Erythroblast (primary cell): ENCODE measurements at regions not wholly inside any gene's neighbourhood (a gene's known extent, or its start where the extent isn't known, plus 50 kb on each side); places are given as distances from the start of the nearest gene placed in this dataset.

Source experiments
- DNase-seq, 2 experiments: peaks; one replicate each; lab custom pipeline; 2025; lab: John Stamatoyannopoulos, UW
- GATA1 ChIP-seq: IDR thresholded peaks from 2 replicates; pipeline ENCODE4 v1.6.1; 2011; ENCODE audit warnings: low read depth, mild to moderate bottlenecking, control low read depth, low read length, moderate library complexity
- POLR2A ChIP-seq: IDR thresholded peaks from 2 replicates; pipeline ENCODE4 v1.6.1; 2011; ENCODE audit warnings: mild to moderate bottlenecking, low read length

DNA sequence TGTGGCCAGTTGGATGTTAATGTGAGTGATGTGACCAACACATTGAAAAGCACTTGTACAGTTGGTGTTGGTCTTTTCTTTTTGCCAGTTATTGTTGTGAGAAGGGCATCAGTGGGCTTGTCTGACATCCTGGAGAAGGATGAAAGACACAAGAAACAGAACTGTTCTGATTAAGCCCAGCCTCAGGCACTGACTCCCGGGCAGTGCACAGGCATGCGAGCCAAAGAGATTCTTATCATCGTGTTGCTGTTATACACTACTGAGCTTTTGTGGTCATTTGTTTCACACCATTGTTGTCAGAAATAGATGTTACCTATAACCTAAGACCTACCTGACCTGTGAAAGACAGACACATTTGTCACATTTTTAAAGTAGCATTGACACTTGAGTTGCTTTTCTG, 236.8 kb upstream of the CA10 start:
- no peak for TF ChIP-seq POLR2A
- no peak for TF ChIP-seq GATA1
- DNase-seq = no peak

DNA sequence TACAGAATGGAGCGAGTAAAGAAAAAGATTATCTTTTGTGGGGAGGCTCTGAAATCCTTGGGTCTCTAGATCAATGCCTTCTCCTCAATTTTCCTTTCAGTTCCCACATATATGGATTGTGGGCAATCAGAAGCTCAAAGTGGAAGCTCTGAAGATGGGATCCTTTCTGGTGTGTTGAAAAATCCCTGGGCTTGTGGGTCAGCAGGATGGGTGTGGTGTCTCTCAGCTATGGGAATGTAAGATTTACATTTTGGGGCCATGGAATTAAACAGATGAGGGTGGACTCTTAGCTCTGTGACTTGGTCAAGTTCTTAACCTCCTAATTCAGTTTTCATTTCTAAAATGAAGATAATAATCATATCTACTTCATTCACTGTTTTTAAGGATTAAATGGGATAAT, 231.9 kb upstream of the CA10 start:
- TF ChIP-seq GATA1 = no peak
- TF ChIP-seq POLR2A = no peak

DNA sequence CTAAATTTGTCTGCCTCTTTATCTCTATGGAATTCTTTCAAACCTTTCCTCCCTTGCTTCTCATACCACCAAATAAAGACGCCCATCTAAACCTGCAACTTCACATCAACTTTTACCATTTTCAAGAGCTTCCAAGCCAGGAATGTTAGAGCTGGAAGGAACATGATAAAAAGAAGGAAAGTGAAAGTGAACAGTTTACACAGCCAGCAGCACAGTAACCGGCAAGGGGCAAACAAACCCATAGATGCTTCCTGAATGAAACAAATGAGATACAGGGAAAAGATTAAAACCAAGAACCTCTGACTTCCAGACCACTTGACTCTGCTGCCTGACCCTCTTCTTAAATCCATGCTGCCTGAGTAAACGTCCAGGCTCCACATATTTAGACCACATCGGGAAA, 231.1 kb upstream of the CA10 start:
- DNase-seq = no peak
- TF ChIP-seq GATA1 (no peak), POLR2A (no peak)

More for the DNA sequence above, 231.9 kb upstream of the CA10 start:
- no peak for DNase-seq

DNA sequence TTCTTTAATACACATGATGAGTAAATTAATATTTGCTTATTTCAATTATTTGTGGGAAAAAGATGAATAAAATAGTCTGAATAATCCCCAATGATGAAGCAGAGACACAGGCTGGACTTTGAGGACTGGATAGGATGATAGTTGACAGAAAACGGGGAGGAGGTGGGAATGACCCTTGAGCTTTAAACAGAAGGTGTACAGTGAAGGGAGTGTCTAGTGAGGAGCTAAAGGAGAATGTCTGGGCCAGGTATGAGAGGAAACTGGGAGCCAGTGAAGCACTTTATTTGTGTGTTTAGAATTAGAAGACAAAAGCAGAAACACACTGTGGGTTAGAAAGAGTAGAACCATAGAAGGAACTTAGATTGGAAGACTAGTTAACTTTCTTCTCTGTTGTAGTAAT, 230.4 kb upstream of the CA10 start:
- no peak for DNase-seq
- TF ChIP-seq GATA1 (no peak), POLR2A (no peak)

DNA sequence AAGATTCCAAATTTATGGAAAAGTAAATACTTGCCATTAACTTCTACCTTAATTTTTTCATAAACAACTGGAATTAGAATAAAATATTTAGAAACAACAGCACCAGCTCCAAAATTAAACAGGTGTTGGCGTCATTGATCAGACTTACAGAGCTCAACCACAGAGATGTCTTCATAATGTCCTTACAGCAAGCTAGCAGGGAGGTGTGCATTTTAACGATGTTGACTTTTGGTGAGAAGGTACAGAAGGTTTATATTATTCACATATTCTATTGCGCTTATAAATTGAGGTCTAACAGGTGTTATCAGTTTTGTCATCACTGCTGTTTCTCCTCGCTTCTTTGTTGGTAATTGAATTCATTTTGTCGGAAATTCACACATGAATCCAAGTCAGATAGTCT, 226.2 kb upstream of the CA10 start:
- no peak for DNase-seq
- TF ChIP-seq POLR2A (no peak), GATA1 (no peak)

DNA sequence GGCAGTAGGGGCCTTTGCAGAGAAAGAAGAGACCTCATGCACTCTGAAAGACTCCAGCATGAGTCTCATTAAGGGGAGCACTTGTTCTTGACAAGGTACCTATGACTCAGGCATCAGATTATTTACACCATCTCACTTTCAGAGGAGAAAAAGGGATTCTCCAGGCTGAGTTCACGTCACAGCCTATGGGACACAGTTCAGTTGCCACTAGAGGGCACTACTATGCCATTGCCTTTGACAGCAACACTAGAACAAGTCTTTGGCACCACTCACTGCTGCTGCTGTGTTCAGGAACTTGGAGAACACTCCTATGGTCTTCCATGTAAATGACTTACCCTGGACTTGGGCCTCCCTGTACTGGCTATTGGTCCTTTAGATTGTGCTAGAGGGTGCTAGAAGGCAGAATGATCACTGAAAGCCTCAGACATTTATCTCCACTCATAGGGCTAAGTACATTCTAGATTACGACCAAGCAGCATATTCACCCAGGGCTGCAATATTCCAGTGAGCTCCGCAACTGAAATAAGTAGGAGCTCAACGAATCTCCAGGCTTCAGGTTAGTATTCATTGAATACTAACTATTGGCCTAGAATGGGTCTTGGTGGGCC, 225.1 kb upstream of the CA10 start:
- peak; percentile 15 to 46 for DNase-seq
- TF ChIP-seq GATA1 (no peak), POLR2A (no peak)

DNA sequence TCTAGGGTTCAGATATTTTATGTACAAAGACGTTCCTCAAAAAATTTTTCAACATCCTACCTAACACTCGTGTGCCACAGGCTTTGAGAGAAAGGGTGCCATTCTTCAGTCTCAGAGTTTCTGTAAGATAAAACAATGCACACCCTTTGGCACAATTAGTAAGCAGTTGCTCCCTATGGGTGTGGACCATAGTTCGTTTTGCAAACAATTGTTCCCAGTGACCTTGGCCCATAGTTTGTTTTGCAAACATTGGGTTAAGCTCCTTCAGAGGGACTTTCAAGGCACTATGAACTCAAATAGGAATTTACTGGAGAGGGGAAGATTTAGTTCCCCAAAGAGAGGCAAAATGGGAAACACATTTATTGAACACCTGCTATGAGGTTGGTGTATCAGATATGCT, 220.3 kb upstream of the CA10 start:
- TF ChIP-seq POLR2A (no peak), GATA1 (no peak)
- DNase-seq = no peak

DNA sequence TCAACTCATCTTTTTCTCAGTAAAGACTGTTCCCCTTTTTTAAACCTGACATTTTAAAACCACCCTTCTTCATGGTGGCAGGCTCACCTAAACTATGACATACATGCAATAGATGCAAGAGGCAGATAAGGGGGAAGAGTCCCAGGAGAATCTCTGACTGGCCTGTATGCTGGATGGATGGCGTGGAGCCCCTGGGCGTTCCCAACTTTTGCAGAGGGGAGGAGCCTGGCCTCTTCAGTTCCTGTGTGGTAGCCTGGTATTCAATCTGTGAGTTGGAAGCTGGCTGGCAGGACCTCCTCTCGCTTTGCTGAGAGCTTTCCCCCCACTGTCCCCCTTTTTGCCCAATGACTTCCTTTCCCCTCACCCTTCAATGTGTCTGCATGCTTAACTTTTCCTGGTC, 217.6 kb upstream of the CA10 start:
- no peak for DNase-seq
- TF ChIP-seq GATA1 (no peak), POLR2A (no peak)

DNA sequence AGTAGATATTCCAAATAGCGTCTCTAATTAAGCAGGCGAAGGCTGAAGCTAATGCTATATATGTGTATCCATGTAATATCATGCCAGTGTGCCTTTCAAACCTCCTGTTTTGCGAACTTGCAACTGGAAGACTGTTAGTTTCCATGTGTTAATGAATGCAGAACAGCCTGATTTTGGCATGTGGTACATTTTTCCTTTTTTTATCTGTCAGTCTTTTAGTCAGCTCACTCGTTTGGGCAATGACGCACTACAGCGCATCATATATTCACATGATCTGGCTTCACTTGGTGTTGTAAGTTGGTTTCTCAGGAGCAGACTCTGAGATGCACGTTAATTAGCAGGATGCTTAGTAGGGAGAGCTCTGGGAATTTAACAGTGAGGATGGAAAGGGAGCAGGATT, 210.4 kb upstream of the CA10 start:
- TF ChIP-seq GATA1 = no peak
- TF ChIP-seq POLR2A = no peak
- no peak for DNase-seq

DNA sequence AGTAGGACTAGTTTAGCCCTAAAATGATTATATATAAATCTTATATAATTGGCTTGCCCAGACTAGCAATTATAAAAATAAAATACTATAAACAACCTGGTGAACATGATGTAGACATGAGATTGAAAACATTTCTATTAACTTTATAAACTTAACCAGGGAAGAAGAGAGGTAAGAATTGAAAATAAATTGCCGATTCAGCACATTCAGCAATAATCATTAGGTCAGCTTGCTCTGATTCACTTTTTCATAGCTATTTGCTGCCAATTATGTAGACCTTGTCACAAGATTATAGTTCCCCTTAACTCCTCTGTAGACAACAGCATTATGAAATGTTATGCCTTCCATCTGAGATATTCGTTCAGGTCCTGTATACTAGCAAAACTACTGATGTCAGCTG, 199.3 kb upstream of the CA10 start:
- no peak for DNase-seq
- TF ChIP-seq GATA1 = no peak
- TF ChIP-seq POLR2A = no peak

DNA sequence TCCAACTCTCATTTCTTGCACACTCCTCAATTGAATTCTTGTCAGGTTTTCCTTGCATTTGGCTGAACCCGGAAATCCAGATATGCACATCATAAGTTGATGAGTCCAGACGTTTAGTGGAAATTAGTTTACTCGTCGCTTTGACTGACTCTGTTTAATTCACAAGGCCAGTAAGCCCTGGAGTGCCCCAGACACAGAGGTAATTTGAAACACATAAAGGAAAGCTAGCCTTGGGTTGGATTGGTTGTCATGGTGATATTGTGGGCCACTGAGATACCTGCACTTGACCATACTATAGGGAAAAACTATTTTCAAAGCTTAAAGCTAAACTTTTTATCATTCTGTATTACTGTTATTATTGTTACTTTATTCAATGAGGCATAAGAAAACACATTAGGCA, 178.3 kb upstream of the CA10 start:
- DNase-seq = no peak
- TF ChIP-seq POLR2A (no peak), GATA1 (no peak)

DNA sequence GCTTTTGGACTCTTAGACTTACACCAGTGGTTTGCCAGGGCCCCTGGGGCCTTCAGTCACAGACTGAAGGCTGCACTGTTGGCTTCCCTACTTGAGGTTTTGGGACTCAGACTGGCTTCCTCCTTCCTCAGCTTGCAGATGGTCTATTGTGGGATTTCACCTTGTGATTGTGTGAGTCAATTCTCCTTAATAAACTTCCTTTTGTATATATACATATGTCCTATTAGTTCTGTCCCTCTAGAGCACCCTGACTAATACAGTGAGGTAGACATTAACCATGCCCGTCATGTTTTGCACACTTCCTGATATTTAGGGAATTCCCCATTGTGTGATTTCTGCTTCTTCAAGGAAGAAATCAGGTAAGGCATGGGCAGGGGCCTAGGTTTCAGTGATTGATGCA, 147.8 kb upstream of the CA10 start:
- no peak for DNase-seq

DNA sequence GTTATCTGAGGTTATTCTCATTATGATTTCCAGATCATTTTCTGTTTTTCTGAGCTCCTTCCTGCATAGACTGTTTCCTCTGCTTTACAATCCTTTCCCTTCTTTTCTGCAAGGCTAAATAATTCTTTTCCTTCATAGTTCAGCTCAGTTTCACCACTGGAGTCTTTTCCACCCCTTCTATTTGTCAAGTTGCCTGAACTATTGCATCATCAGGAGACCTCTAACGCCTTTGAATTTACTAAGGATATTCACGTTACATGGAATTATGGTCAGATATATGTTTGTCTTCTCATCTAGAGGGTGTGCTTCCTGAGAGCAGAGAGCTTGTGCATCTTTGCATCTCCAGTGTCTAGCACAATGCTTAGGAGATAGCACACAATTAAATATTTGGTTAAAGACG, 140.4 kb upstream of the CA10 start:
- no peak for DNase-seq
- TF ChIP-seq POLR2A (no peak), GATA1 (no peak)

More for the DNA sequence above, 147.8 kb upstream of the CA10 start:
- no peak for TF ChIP-seq POLR2A
- TF ChIP-seq GATA1 = no peak

DNA sequence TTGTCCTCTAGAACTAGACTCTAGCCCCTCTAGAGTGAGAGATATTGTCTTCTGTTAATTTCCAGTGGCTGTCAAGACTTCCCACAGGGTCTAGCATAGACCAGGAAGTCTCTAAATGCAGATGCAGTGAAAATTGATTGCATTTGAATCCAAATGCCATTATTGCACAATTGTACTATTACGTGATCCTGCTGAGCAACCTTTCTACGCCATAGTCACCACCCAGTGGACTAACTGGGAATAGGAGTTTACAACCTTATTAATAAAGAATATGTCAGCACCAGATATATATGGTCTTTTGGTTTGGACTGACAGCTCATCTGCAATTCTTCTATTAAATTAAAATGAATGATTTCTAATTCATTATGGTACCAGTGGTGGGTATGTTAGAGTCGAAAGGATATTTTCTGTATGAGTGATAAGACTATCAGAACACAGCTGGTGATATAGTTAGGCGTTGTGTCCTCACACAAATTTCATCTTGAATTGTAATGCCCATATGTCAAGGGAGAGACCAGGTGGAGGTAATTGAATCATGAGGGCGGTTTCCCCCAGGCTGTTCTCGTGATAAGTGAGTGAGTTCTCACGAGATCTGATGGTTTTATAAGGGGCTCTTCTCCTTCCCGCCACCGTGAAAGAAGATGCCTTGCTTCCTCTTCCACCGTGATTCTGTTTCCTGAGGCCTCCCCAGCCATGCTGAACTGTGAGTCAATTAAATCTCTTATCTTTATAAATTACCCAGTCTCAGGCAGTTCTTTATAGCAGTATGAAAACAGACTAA, 138.9 kb upstream of the CA10 start:
- no peak for TF ChIP-seq POLR2A
- no peak for DNase-seq

DNA sequence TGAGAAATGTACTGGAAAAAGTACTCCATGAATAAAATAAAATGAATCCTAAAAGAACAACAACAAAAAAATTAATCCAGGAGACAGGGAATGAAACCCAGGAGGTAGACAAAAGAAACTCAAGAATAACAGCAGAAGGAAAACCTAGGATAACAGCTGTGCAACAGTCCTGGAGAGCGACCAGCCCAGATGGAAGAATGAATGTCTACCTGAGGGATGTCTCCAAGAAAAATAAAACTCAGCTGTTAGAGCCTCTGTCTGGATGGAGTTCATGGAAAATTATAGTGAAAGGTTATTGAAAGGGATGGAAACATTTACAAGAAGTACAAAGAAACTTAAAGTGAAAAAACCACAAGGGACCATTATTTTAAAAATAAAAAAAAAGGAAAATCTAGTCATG, 135.8 kb upstream of the CA10 start:
- TF ChIP-seq POLR2A (no peak), GATA1 (no peak)
- no peak for DNase-seq
